GM13977 (cell line): ENCODE measurements at regions not wholly inside any gene's neighbourhood (a gene's known extent, or its start where the extent isn't known, plus 50 kb on each side); places are given as distances from the start of the nearest gene placed in this dataset.
"Not testable (repeated sequence)": the region's sequence is repeated elsewhere in the genome, so short reads cannot be mapped to it uniquely, and the experiment has no call there.

Experiments
- DNase-seq: peaks from one replicate; pipeline ENCODE4 v3.0.0; 2012; ENCODE audit warnings: low spot score
- CTCF ChIP-seq: IDR thresholded peaks from 2 replicates; pipeline ENCODE4 v1.5.1; 2012; ENCODE audit warnings: mild to moderate bottlenecking, control low read depth; ENCODE audit not compliant: insufficient read depth; ENCODE audit errors: extremely low read depth, missing control alignments
- in situ Hi-C: fragments of 300-500 bp; cut with MboI; formaldehyde crosslinking; loops from one replicate; pipeline ENCODE4 v1.12.0; 2022; ENCODE audit warnings: low sequenced_read_pairs, low pct_unique_long_range_greater_than_20kb, mixed read lengths, inconsistent platforms; ENCODE audit not compliant: unreplicated experiment

GRCh38 chr13:57877601-57878000 lies 246.1 kb downstream of the PCDH17 start:
- DNase-seq: no peak
- TF ChIP-seq CTCF: no peak
- in situ Hi-C loops: no loop called here

DNA sequence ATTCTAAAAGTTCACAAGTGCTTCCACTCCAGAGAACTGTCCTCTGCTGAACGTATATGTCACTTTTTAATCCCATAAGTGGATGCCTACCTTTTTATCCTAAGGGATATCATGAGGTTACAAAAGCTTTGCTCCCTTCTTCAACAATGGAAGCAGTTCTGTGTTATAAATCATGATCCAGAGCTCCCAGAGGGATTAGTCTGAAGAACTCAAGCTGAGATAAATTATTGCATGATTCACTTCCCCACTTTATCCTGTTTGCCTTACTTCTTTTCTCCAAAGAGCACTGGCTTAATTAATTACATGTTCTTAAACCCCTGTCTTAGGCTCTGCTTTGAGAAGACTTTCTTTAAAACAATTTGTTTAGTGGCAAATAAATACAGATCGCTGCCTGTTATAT lies 246.7 kb downstream of the PCDH17 start:
- in situ Hi-C loops: no loop called here
- DNase-seq: no peak
- no peak for TF ChIP-seq CTCF

DNA sequence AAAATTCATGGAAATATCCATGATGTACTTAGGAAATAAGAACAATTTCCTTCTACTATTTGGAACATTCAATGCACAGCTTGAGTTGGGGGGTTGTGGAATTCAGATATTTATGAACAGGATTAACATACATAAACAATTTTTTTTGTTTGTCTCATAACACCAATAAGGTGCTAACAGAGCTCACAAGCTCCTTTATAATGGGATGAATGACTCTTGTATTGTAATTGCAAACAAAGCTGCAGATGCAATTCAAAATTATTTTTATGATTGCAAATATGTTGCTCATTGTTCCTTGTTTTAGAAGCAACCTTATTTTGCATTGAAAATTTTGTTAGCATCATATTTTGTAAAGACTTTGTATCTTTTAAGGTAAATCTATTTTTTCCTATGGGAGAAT lies 265.7 kb downstream of the PCDH17 start:
- TF ChIP-seq CTCF: no peak
- no peak for DNase-seq
- in situ Hi-C loops: no loop called here

DNA sequence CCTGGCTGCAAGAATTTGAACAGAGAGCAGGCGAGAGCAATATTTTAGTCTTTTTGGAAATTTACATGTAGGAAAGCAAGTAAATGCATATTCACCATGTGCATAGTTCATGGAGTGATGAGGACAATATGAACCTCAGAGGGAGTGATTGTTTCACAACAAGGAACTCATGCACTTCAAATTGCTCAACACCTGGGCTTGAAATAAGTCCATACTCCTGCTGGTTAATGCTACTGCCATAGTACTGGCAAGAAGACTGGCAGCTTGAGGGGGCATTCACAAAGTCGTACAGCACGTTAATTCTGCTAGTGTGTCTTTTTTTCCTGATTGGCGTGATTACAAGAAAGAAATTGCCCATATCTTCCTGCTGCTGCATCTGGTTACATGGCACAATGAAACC lies 267.6 kb downstream of the PCDH17 start:
- no peak for DNase-seq
- no peak for TF ChIP-seq CTCF
- in situ Hi-C loops: no loop called here

DNA sequence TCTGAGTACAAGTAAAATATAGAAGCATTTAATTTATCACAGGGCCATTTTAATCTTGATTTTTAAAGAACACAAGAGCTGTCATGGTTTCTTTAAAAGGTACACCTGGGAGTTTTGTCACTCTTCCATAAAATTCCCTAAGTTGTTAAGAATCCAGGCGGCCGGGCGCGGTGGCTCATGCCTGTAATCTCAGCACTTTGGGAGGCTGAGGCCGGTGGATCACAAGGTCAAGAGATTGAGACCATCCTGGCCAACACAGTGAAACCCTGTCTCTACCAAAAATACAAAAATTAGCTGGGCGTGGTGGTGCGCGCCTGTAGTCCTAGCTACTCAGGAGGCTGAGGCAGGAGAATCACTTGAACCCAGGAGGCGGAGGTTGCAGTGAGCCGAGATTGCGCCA lies 278.3 kb downstream of the PCDH17 start:
- in situ Hi-C loops, DNase-seq: not testable (repeated sequence)

DNA sequence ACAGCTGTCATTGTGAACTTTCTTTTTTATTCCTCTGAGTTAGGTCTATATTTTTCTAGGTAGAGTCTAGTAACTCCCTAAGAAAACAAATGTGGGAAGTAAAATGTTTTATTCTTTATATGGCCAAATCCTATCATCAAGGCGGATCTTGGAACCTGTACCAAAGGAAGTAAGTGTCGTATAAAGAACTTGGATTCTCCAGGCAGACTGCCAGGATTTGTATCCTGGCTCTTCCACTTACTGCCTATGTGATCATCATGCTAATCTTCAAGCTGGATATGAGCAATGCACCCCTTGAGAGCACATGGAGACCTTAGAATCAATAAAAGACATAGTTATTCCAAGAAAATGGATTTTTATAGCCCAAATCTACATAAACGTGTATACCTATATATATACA lies 286.5 kb downstream of the PCDH17 start:
- in situ Hi-C loops: no loop called here
- no peak for TF ChIP-seq CTCF
- no peak for DNase-seq

- in situ Hi-C loops: no loop called here
- DNase-seq: no peak
- no peak for TF ChIP-seq CTCF
Measured at GRCh38 chr13:57918913-57919312, 287.4 kb downstream of the PCDH17 start.
